Fibroblast of lung (primary cell): ENCODE measurements at regions not wholly inside any gene's neighbourhood (a gene's known extent, or its start where the extent isn't known, plus 50 kb on each side); places are given as distances from the start of the nearest gene placed in this dataset.
A peak's percentile ranks its signal among the peaks of the same experiment; 100 is the strongest.

Source experiments
- DNase-seq, 2 donors: peaks; one replicate each; pipeline versions ENCODE4 v3.0.0 to v3.0.0-alpha.2; 2010; ENCODE audit warnings: low read depth in 2 of 2
- H2AFZ ChIP-seq: 2 replicates; pipeline ENCODE4 v1.5.1; 2012; ENCODE audit warnings: low read length, control low read depth, inconsistent platforms
- H3K27ac ChIP-seq: 2 replicates; pipeline ENCODE4 v1.5.1; 2011; ENCODE audit warnings: low read length, control low read depth; ENCODE audit not compliant: insufficient read depth
- H3K27me3 ChIP-seq: 2 replicates; pipeline ENCODE4 v1.5.1; 2011; ENCODE audit warnings: mild to moderate bottlenecking, low read length; ENCODE audit not compliant: control insufficient read depth, insufficient read depth
- H3K36me3 ChIP-seq: 2 replicates; pipeline ENCODE4 v1.5.1; 2011; ENCODE audit warnings: low read length; ENCODE audit not compliant: control insufficient read depth, insufficient read depth
- H3K4me1 ChIP-seq: 2 replicates; pipeline ENCODE4 v1.5.1; 2011; ENCODE audit warnings: low read length; ENCODE audit not compliant: control insufficient read depth, insufficient read depth; ENCODE audit errors: extremely low read depth
- H3K4me2 ChIP-seq: 2 replicates; pipeline ENCODE4 v1.5.1; 2011; ENCODE audit warnings: low read length, control low read depth; ENCODE audit not compliant: insufficient read depth; ENCODE audit errors: extremely low read depth
- H3K4me3 ChIP-seq, 4 experiments: fragments of 200-600 bp in 1 of 4; sonication (generic) in 1 of 4; replicated peaks in 1 of 4; 2 replicates each; pipeline ENCODE4 v1.5.1; 2011 to 2016; ENCODE audit warnings: low read length in 4 of 4, low read depth in 3 of 4, mild to moderate bottlenecking in 3 of 4, control low read depth in 2 of 4, inconsistent platforms in 1 of 4, mixed read lengths in 1 of 4; ENCODE audit not compliant: insufficient read depth in 1 of 4; ENCODE audit errors: control extremely low read depth in 1 of 4
- H3K79me2 ChIP-seq: 2 replicates; pipeline ENCODE4 v1.5.1; 2012; ENCODE audit warnings: mild to moderate bottlenecking, low read length, inconsistent platforms; ENCODE audit not compliant: control insufficient read depth, insufficient read depth
- H3K9ac ChIP-seq: 2 replicates; pipeline ENCODE4 v1.5.1; 2011; ENCODE audit warnings: mild to moderate bottlenecking, low read length, control low read depth; ENCODE audit not compliant: insufficient read depth
- H3K9me3 ChIP-seq: 2 replicates; pipeline ENCODE4 v1.5.1; 2012; ENCODE audit warnings: low read depth, low read length; ENCODE audit not compliant: control insufficient read depth, insufficient read depth
- H4K20me1 ChIP-seq: 2 replicates; pipeline ENCODE4 v1.5.1; 2011; ENCODE audit warnings: low read length; ENCODE audit not compliant: control insufficient read depth, insufficient read depth; ENCODE audit errors: extremely low read depth
- CTCF ChIP-seq, 2 donors: IDR thresholded peaks in 1 of 2; conservative IDR thresholded peaks in 1 of 2; 1 replicate in 1 of 2; 2 replicates in 1 of 2; pipeline ENCODE4 v1.5.1; 2011 to 2012; ENCODE audit warnings: low read length in 2 of 2, control low read depth in 1 of 2, inconsistent platforms in 1 of 2, low read depth in 1 of 2, mild to moderate bottlenecking in 1 of 2
- EZH2 ChIP-seq: IDR thresholded peaks from 2 replicates; pipeline ENCODE4 v1.5.1; 2012; ENCODE audit warnings: low read length, control low read depth, mild to moderate bottlenecking; ENCODE audit errors: missing control alignments

- Histone ChIP-seq H4K20me1 (no peaks in the 10 kb centered on the region), H3K9me3 (no peaks in the 10 kb centered on the region), H3K4me3 (no peak overlapping the region), H3K79me2 (no peaks in the 10 kb centered on the region), H3K4me1 (no peaks in the 10 kb centered on the region), H3K36me3 (no peaks in the 10 kb centered on the region), H3K27me3 (no peaks in the 10 kb centered on the region), H3K4me2 (no peak overlapping the region), H3K9ac (no peak overlapping the region), H3K27ac (no peak overlapping the region), H2AFZ (no peak overlapping the region)
- TF ChIP-seq EZH2, result no peak
- no peak for TF ChIP-seq CTCF (conservative IDR thresholded peaks at IDR 0.05 in 1 of 2, IDR thresholded peaks at IDR 0.05 in 1 of 2; ENCODE audit: low read depth in 1 of 2, low read length in 2 of 2)
- DNase-seq, result no peak
Observed at GRCh38 chr13:108087810-108088209, 127.5 kb downstream of the LIG4 start.

GRCh38 chr13:108086678-108087077 is 128.7 kb downstream of the LIG4 start:
- H2AFZ ChIP-seq, result no peak overlapping the region
- H3K9ac ChIP-seq, result no peak overlapping the region
- no peaks in the 10 kb centered on the region for H4K20me1 ChIP-seq
- H3K4me2 ChIP-seq, result no peak overlapping the region
- H3K36me3 ChIP-seq, result no peaks in the 10 kb centered on the region
- H3K79me2 ChIP-seq, result no peaks in the 10 kb centered on the region
- H3K27ac ChIP-seq, result no peak overlapping the region
- no peak for TF ChIP-seq EZH2
- TF ChIP-seq CTCF (conservative IDR thresholded peaks at IDR 0.05 in 1 of 2, IDR thresholded peaks at IDR 0.05 in 1 of 2; ENCODE audit: low read depth in 1 of 2, low read length in 2 of 2), result no peak
- H3K9me3 ChIP-seq, result no peaks in the 10 kb centered on the region
- no peak overlapping the region for H3K4me3 ChIP-seq
- no peaks in the 10 kb centered on the region for H3K27me3 ChIP-seq
- DNase-seq, result peak in 1 of 2 donors; percentile 0
- H3K4me1 ChIP-seq, result no peaks in the 10 kb centered on the region

- TF ChIP-seq CTCF (conservative IDR thresholded peaks at IDR 0.05 in 1 of 2, IDR thresholded peaks at IDR 0.05 in 1 of 2; ENCODE audit: low read depth in 1 of 2, low read length in 2 of 2) (no peak), EZH2 (no peak)
- no peaks in the 10 kb centered on the region for H3K36me3 ChIP-seq
- H3K4me1 ChIP-seq, result no peaks in the 10 kb centered on the region
- H3K27ac ChIP-seq, result no peak overlapping the region
- H3K27me3 ChIP-seq, result no peaks in the 10 kb centered on the region
- no peaks in the 10 kb centered on the region for H4K20me1 ChIP-seq
- H2AFZ ChIP-seq, result no peak overlapping the region
- H3K4me2 ChIP-seq, result no peak overlapping the region
- no peaks in the 10 kb centered on the region for H3K79me2 ChIP-seq
- H3K9me3 ChIP-seq, result no peaks in the 10 kb centered on the region
- no peak overlapping the region for H3K9ac ChIP-seq
- no peak overlapping the region for H3K4me3 ChIP-seq
- DNase-seq, result no peak
Observed at GRCh38 chr13:108084840-108085239, 130.5 kb downstream of the LIG4 start.
